ENCODE measurements at regions not wholly inside any gene's neighbourhood (a gene's known extent, or its start where the extent isn't known, plus 50 kb on each side); places are given as distances from the start of the nearest gene placed in this dataset.

DNA sequence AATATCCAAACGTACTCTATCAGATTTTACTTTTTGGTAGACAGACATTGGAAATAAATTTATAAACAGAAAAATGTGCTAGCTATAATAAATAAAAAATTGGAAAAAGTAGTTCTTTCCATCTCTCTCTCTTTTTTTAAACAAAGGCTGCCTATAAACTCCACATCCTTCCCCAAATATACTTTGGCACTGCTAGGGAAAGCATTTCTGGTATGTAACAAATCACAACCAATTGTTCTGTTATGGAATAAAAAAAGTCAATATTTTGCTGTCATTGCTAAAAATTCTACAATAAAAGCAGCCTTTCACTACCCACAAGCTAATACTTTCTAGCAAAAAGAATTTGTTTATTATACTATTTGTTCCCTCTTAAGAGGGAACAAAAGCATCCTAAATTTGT is 169.2 kb upstream of the TARS1 start:
- ChIA-PET POLR2A (no interaction called here), CTCF (no interaction called here)
- Mint-ChIP-seq H3K4me3 (no peak overlapping the region), H3K9me3 (peaks cover 2% of the 10 kb centered on the region), H3K27ac (no peak overlapping the region), H3K4me1 (ENCODE audit: low read depth) (no peaks in the 10 kb centered on the region), H3K36me3 (ENCODE audit: low read depth) (no peaks in the 10 kb centered on the region), H3K27me3 (no peaks in the 10 kb centered on the region)
- Histone ChIP-seq H3K4me1 (ENCODE audit: insufficient read depth, low read length) (no peaks in the 10 kb centered on the region), H3K27me3 (ENCODE audit: control insufficient read depth in 1 of 2, insufficient read depth in 2 of 2, low read length in 2 of 2) (no peaks in the 10 kb centered on the region), H3K9me3 (ENCODE audit: control insufficient read depth in 1 of 2, insufficient read depth in 1 of 2, low read length in 2 of 2) (peaks cover 0 to 3% of the 10 kb centered on the region in 2 experiments), H3K27ac (ENCODE audit: low read depth in 1 of 2, low read length in 2 of 2) (no peak overlapping the region), H3K36me3 (ENCODE audit: insufficient read depth, low read length) (no peaks in the 10 kb centered on the region), H3K4me3 (ENCODE audit: low read length) (no peak overlapping the region)
- no peak for ATAC-seq (ENCODE audit: poor library complexity)
- TF ChIP-seq, protein P1, sequence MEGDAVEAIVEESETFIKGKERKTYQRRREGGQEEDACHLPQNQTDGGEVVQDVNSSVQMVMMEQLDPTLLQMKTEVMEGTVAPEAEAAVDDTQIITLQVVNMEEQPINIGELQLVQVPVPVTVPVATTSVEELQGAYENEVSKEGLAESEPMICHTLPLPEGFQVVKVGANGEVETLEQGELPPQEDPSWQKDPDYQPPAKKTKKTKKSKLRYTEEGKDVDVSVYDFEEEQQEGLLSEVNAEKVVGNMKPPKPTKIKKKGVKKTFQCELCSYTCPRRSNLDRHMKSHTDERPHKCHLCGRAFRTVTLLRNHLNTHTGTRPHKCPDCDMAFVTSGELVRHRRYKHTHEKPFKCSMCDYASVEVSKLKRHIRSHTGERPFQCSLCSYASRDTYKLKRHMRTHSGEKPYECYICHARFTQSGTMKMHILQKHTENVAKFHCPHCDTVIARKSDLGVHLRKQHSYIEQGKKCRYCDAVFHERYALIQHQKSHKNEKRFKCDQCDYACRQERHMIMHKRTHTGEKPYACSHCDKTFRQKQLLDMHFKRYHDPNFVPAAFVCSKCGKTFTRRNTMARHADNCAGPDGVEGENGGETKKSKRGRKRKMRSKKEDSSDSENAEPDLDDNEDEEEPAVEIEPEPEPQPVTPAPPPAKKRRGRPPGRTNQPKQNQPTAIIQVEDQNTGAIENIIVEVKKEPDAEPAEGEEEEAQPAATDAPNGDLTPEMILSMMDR (IDR thresholded peaks at IDR 0.05): no peak
- no peak for DNase-seq
- intact Hi-C loops (cut with DNase I, micrococcal nuclease): no loop called here

DNA sequence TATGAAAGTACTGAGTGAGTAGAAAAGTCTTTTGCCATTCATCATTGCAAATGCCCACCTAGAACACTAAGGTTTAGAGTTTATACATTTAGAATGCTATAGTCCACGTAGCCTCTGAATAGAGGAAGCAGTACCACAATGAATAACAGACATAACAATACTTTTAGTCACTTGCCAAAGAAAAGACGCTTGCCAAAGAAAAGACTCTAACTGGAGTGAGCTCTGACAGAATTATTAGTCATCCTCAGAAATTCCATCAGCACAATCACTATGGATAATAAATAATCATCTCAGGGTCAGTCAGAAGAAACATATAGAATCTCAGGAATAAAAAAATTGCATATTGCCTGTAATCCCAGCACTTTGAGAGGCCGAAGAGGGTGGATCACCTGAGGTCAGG is 168.5 kb upstream of the TARS1 start:
- ChIA-PET CTCF (no interaction called here), POLR2A (no interaction called here)
- Mint-ChIP-seq H3K36me3 (ENCODE audit: low read depth) (no peaks in the 10 kb centered on the region), H3K27me3 (no peaks in the 10 kb centered on the region), H3K27ac (no peak overlapping the region), H3K4me3 (no peak overlapping the region), H3K4me1 (ENCODE audit: low read depth) (no peaks in the 10 kb centered on the region), H3K9me3 (peaks cover 2% of the 10 kb centered on the region)
- H3K9me3 ChIP-seq (ENCODE audit: control insufficient read depth in 1 of 2, insufficient read depth in 1 of 2, low read length in 2 of 2): peaks cover 0 to 3% of the 10 kb centered on the region in 2 experiments
- TF ChIP-seq, protein P1 (IDR thresholded peaks at IDR 0.05): no peak
- no peaks in the 10 kb centered on the region for H3K27me3 ChIP-seq (ENCODE audit: control insufficient read depth in 1 of 2, insufficient read depth in 2 of 2, low read length in 2 of 2)
- intact Hi-C loops (cut with DNase I, micrococcal nuclease): no loop called here
- ATAC-seq (ENCODE audit: poor library complexity) (no peak), DNase-seq (no peak)
- no peaks in the 10 kb centered on the region for H3K4me1 ChIP-seq (ENCODE audit: insufficient read depth, low read length)
- H3K4me3 ChIP-seq (ENCODE audit: low read length): no peak overlapping the region
- H3K27ac ChIP-seq (ENCODE audit: low read depth in 1 of 2, low read length in 2 of 2): no peak overlapping the region
- no peaks in the 10 kb centered on the region for H3K36me3 ChIP-seq (ENCODE audit: insufficient read depth, low read length)

DNA sequence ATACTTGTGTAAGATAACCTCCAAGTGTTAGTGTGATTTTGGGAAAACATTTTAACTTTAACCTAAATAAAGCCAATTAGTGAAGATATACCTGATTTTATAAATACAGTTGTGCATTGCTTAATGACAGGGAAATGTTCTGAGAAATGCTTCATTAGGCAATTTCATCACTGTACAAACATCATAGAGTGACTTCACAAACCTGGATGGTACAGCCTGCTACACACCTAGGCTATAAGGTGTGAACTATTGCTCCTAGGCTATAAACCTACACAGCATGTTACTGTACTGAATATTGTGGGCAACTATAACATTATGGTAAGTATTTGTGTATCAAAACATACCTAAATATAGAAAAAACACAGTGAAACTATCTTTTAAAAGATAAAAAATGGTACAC is 166.8 kb upstream of the TARS1 start:
- H3K9me3 Mint-ChIP-seq: peaks cover 2% of the 10 kb centered on the region
- no peak for ATAC-seq (ENCODE audit: poor library complexity)

More for the DNA sequence above, 166.8 kb upstream of the TARS1 start:
- POLR2A ChIA-PET: no interaction called here
- CTCF ChIA-PET: no interaction called here
- Mint-ChIP-seq H3K27me3 (no peaks in the 10 kb centered on the region), H3K4me1 (ENCODE audit: low read depth) (no peaks in the 10 kb centered on the region), H3K27ac (no peak overlapping the region), H3K4me3 (no peak overlapping the region), H3K36me3 (ENCODE audit: low read depth) (no peaks in the 10 kb centered on the region)
- TF ChIP-seq, protein P1 (IDR thresholded peaks at IDR 0.05): no peak
- H3K9me3 ChIP-seq (ENCODE audit: control insufficient read depth in 1 of 2, insufficient read depth in 1 of 2, low read length in 2 of 2): no peaks in the 10 kb centered on the region
- intact Hi-C loops (cut with DNase I, micrococcal nuclease): no loop called here
- no peaks in the 10 kb centered on the region for H3K4me1 ChIP-seq (ENCODE audit: insufficient read depth, low read length)
- H3K27me3 ChIP-seq (ENCODE audit: control insufficient read depth in 1 of 2, insufficient read depth in 2 of 2, low read length in 2 of 2): no peaks in the 10 kb centered on the region
- no peak for DNase-seq
- H3K27ac ChIP-seq (ENCODE audit: low read depth in 1 of 2, low read length in 2 of 2): no peak overlapping the region
- H3K36me3 ChIP-seq (ENCODE audit: insufficient read depth, low read length): no peaks in the 10 kb centered on the region
- H3K4me3 ChIP-seq (ENCODE audit: low read length): no peak overlapping the region
